ENCODE measurements at regions not wholly inside any gene's neighbourhood (a gene's known extent, or its start where the extent isn't known, plus 50 kb on each side); places are given as distances from the start of the nearest gene placed in this dataset.
"Not testable (repeated sequence)": the region's sequence is repeated elsewhere in the genome, so short reads cannot be mapped to it uniquely, and the experiment has no call there.

- Histone ChIP-seq H3K27ac (ENCODE audit: extremely low read depth, low read depth, low read length) (no peak overlapping the region), H3K9me3 (ENCODE audit: control insufficient read depth, insufficient read depth, low read depth, low read length) (no peaks in the 10 kb centered on the region), H3K4me1 (ENCODE audit: control insufficient read depth, insufficient read depth, low read length) (no peaks in the 10 kb centered on the region), H3K36me3 (ENCODE audit: control insufficient read depth in 2 of 2, insufficient read depth in 1 of 2, low read length in 2 of 2) (no peaks in the 10 kb centered on the region), H3K4me3 (ENCODE audit: low read depth, low read length) (no peak overlapping the region)
- no peak for TF ChIP-seq ZNF114 (tag by site-specific recombination; IDR thresholded peaks at IDR 0.05)
- TF ChIP-seq ZNF473 (tag by site-specific recombination; IDR thresholded peaks at IDR 0.05), result no peak
- TF ChIP-seq ZNF610 (tag by site-specific recombination; IDR thresholded peaks at IDR 0.05; ENCODE audit: borderline replicate concordance), result no peak
- TF ChIP-seq ZNF561 (tag by site-specific recombination; IDR thresholded peaks at IDR 0.05; ENCODE audit: borderline replicate concordance), result no peak
- TF ChIP-seq RBAK (tag by site-specific recombination; IDR thresholded peaks at IDR 0.05), result no peak
- no peak for TF ChIP-seq ZNF621 (tag by site-specific recombination; IDR thresholded peaks at IDR 0.05)
- CTCF ChIA-PET, result interaction anchor here (0.6 kb wide), 1 partner anchor 17 kb away, joined by 4 read pairs; no protein-coding TSS in a partner anchor
- POLR2A ChIA-PET, result no interaction called here
Measured at GRCh38 chr12:60231303-60231702, 635.5 kb downstream of the SLC16A7 start.

GRCh38 chr12:60231976-60232907, 636.4 kb downstream of the SLC16A7 start:
- H3K4me3 ChIP-seq (ENCODE audit: low read depth, low read length), result no peak overlapping the region
- POLR2A ChIA-PET, result no interaction called here
- H3K9me3 ChIP-seq (ENCODE audit: control insufficient read depth, insufficient read depth, low read depth, low read length), result no peaks in the 10 kb centered on the region
- no peak for TF ChIP-seq ZNF560 (tag by site-specific recombination; IDR thresholded peaks at IDR 0.05; ENCODE audit: borderline replicate concordance)
- no peak for TF ChIP-seq OSR2 (tag by site-specific recombination; IDR thresholded peaks at IDR 0.05)
- TF ChIP-seq ZNF302 (tag by site-specific recombination; IDR thresholded peaks at IDR 0.05; ENCODE audit: low read depth), result no peak
- no peak for TF ChIP-seq ZNF2 (tag by site-specific recombination; IDR thresholded peaks at IDR 0.05)
- no peak for TF ChIP-seq TCF7L2 (IDR thresholded peaks at IDR 0.05; ENCODE audit: borderline replicate concordance, low read depth, low read length)
- TF ChIP-seq PRDM4 (tag by site-specific recombination; IDR thresholded peaks at IDR 0.05), result no peak
- TF ChIP-seq HIC1 (tag by site-specific recombination; IDR thresholded peaks at IDR 0.05), result no peak
- TF ChIP-seq SCRT1 (tag by site-specific recombination; IDR thresholded peaks at IDR 0.05; ENCODE audit: borderline replicate concordance), result no peak
- TF ChIP-seq BCL11B (tag by site-specific recombination; IDR thresholded peaks at IDR 0.05; ENCODE audit: low read depth), result no peak
- TF ChIP-seq ZNF658 (tag by site-specific recombination; IDR thresholded peaks at IDR 0.05), result no peak
- CTCF ChIA-PET, result no interaction called here
- H3K36me3 ChIP-seq (ENCODE audit: control insufficient read depth in 2 of 2, insufficient read depth in 1 of 2, low read length in 2 of 2), result no peaks in the 10 kb centered on the region
- H3K27ac ChIP-seq (ENCODE audit: extremely low read depth, low read depth, low read length), result no peak overlapping the region
- no peaks in the 10 kb centered on the region for H3K4me1 ChIP-seq (ENCODE audit: control insufficient read depth, insufficient read depth, low read length)

- H3K4me1 ChIP-seq (ENCODE audit: control insufficient read depth, insufficient read depth, low read length); H3K27ac ChIP-seq (ENCODE audit: extremely low read depth, low read depth, low read length); H3K9me3 ChIP-seq (ENCODE audit: control insufficient read depth, insufficient read depth, low read depth, low read length); POLR2A ChIA-PET; H3K36me3 ChIP-seq (ENCODE audit: control insufficient read depth in 2 of 2, insufficient read depth in 1 of 2, low read length in 2 of 2); CTCF ChIA-PET; H3K4me3 ChIP-seq (ENCODE audit: low read depth, low read length): not testable (repeated sequence)
Measured at GRCh38 chr12:60234611-60235195, 638.9 kb downstream of the SLC16A7 start.

Measured in HEK293 (cell line).